GM12872 (cell line): ENCODE measurements at regions not wholly inside any gene's neighbourhood (a gene's known extent, or its start where the extent isn't known, plus 50 kb on each side); places are given as distances from the start of the nearest gene placed in this dataset.

ENCODE experiments used
- TF ChIP-seq, protein P1 (sequence below): IDR thresholded peaks from 3 replicates; pipeline ENCODE4 v1.5.1; 2011; ENCODE audit warnings: low read depth, mild to moderate bottlenecking, low read length, moderate library complexity; ENCODE audit not compliant: insufficient read depth

DNA sequence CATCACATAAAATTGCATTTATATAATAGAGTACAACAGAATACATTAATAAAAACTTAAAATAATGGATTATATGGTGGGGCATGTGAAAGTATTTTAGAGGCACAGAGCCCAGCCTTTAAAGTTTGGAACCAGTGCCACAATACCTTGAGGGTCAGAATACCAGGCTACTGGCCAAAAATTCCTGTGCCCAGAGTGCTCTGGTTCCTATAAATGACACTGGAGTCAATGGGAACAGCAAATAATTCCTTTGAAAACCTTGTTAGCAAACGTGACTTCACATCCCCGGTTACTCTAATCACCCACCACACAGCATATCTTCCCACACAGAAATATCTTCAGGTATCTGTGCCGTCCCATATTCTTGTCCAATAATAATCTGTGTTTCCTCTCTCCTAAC, 1242.6 kb downstream of the DIAPH3 start:
- TF ChIP-seq, protein P1, sequence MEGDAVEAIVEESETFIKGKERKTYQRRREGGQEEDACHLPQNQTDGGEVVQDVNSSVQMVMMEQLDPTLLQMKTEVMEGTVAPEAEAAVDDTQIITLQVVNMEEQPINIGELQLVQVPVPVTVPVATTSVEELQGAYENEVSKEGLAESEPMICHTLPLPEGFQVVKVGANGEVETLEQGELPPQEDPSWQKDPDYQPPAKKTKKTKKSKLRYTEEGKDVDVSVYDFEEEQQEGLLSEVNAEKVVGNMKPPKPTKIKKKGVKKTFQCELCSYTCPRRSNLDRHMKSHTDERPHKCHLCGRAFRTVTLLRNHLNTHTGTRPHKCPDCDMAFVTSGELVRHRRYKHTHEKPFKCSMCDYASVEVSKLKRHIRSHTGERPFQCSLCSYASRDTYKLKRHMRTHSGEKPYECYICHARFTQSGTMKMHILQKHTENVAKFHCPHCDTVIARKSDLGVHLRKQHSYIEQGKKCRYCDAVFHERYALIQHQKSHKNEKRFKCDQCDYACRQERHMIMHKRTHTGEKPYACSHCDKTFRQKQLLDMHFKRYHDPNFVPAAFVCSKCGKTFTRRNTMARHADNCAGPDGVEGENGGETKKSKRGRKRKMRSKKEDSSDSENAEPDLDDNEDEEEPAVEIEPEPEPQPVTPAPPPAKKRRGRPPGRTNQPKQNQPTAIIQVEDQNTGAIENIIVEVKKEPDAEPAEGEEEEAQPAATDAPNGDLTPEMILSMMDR: no peak

DNA sequence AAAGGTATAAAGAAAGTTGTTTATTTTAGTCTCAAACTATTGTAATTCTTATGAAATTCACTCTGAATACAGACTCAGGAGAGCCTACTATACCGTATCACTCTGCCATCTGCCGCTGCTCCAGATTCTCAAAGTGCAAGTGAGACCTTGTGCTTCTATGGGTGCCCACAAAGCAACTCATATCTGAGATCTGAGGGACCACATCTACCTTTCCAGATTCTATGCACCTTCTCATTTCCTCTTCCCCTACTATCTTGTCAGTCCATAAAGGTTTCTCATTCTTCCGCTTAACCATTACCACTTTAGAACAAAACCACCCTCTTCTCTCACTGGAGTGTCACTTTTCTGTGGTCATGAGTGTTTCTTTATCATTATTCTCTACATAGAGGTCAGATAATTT, 1236.9 kb downstream of the DIAPH3 start:
- TF ChIP-seq, protein P1: no peak

DNA sequence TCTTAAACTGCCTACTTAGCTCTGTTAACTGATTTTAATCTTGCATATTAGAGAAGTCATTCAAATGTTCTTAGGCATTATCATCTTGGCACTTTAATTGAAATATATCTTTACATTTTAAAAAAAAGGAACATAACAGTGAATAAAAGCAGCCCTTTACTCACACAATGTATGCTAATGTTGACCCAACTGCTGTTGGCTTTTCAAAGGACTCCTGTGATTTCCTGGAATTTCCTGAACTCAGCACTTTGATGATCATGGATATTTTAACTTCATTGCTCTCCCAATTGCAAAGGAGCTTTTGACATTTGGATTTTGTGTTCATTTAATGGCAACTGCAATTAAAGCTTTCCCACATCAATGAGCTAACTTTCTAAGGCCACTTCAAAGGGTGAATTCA, 1230.3 kb downstream of the DIAPH3 start:
- TF ChIP-seq, protein P1: no peak

DNA sequence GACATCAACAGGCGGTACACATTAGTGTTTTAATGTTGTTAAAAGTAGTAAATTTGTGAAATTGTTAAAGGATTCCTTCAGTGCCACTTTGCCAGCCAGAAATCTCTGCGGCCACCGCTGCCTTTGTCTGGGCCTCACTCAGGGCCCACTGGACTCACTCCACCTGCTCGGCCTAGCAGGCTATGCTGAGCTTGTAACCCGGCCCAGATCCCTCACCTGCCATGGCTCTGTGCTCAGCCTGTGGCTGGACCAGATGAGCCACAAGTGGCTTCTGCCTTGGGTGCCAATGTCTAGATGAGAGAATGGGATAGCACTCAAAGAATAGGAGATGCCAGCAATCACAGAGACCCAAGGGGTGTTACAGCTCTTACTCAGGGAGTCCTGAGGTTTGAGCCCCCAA, 1228.0 kb downstream of the DIAPH3 start:
- TF ChIP-seq, protein P1: no peak

DNA sequence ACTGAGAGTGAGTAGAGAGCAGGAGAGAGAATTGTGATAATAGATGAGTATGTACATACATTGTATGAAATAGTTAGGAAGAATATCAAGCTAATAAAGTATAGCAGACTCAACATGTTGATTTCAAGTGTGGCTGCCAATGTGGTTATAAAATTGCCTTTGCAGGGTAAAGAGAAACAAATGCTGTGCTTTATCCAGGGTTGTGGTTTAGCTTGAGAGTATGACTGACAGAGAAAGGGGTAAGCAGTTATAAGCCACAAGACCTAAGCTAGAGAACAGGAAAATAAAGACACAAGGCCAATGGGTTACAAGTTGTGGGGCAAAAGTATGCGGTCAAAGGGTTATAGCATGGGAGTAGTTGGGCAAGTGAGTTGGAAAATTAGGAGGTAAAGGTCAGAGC, 1217.5 kb downstream of the DIAPH3 start:
- TF ChIP-seq, protein P1: no peak

DNA sequence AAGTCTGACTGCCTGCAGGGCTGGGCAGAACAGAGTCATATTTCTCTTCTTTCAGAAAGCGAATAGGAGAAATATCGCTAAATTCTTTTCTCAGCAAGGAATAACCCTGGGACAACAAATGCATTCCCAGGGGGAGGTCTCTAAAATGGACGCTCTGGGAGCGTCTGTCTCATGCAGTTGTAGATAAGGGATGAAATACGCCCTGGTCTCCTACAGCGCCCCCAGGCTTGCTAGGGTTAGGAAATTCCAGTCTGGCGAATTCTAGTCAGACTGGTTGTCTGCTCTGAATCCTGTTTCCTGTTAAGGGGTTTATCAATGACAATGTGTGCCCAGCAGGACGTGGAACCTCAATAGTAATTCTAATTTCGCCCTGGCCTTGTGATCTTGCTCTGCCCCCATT, 1214.1 kb downstream of the DIAPH3 start:
- TF ChIP-seq, protein P1: no peak

DNA sequence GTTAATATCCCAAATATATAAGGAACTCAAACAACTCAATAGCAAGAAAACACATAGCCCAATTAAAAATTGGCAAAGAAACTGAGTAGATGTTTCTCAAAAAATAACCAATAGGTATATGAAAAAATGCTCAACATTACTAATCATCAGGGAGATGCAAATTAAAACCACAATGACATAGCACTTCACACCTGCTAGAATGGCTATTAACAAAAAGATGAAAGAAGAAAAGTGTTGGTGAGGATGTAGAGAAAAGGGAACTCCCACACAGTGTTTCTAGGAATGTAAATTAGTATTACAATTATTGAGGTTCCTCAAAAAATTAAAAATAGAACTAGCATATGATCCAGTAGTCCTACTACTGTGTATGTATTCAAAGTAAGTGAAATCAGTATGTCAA, 1212.8 kb downstream of the DIAPH3 start:
- TF ChIP-seq, protein P1: no peak

DNA sequence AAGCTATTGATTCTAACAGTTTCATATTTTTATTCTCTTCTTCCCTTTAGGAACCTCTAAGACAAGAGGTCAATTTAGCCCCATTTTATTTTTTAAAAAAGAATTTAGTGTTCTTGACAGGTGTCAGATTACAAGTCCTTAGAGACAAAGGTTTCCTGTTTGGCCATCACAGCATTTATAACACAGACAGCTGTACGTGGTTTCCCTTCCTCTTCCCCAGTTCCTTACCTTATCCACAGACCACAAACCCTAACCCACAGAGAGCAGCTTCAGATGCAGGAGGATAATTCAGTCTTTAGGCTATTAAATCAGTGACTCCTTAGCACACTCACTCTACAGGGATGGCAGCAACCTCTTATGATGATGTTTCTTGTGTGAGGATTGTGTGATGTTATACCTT, 1210.1 kb downstream of the DIAPH3 start:
- TF ChIP-seq, protein P1: no peak
